ENCODE measurements at regions not wholly inside any gene's neighbourhood (a gene's known extent, or its start where the extent isn't known, plus 50 kb on each side); places are given as distances from the start of the nearest gene placed in this dataset.

DNA sequence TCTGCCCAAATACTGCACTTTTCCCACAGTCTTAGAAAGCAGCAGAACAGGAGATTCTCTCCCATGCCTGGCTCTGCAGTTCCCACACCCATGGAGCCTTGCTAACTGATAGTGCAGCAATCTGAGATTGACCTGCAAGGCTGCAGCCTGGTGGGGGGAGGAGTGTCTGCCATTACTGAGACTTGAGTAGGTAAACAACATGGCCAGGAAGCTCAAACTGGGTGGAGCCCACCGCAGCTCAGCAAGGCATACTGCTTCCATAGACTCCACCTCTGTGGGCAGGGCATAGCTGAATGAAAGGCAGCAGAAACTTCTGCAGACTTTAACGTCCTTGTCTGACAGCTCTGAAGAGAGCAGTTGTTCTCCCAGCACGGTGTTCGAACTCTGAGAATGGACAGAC lies 358.5 kb upstream of the PCDH9 start:
- H3K4me1 Mint-ChIP-seq (ENCODE audit: low read depth): no peaks in the 10 kb centered on the region
- H3K27me3 Mint-ChIP-seq: no peaks in the 10 kb centered on the region
- no peaks in the 10 kb centered on the region for H3K36me3 Mint-ChIP-seq (ENCODE audit: insufficient read depth)
- H3K27ac Mint-ChIP-seq: no peak overlapping the region
- TF ChIP-seq CTCF (IDR thresholded peaks at IDR 0.05; ENCODE audit: unreplicated experiment): no peak
- DNase-seq (ENCODE audit: low spot score, unreplicated experiment): no peak
- no peak overlapping the region for H3K4me3 Mint-ChIP-seq (ENCODE audit: low read depth)
- H3K9me3 Mint-ChIP-seq (ENCODE audit: low read depth): peaks cover 4% of the 10 kb centered on the region

GRCh38 chr13:67577361-67577760 lies 347.2 kb upstream of the PCDH9 start:
- Mint-ChIP-seq H3K4me3 (ENCODE audit: low read depth) (no peak overlapping the region), H3K27ac (no peak overlapping the region), H3K9me3 (ENCODE audit: low read depth) (no peaks in the 10 kb centered on the region), H3K36me3 (ENCODE audit: insufficient read depth) (no peaks in the 10 kb centered on the region), H3K27me3 (no peaks in the 10 kb centered on the region), H3K4me1 (ENCODE audit: low read depth) (no peaks in the 10 kb centered on the region)
- DNase-seq (ENCODE audit: low spot score, unreplicated experiment): no peak
- TF ChIP-seq CTCF (IDR thresholded peaks at IDR 0.05; ENCODE audit: unreplicated experiment): no peak

DNA sequence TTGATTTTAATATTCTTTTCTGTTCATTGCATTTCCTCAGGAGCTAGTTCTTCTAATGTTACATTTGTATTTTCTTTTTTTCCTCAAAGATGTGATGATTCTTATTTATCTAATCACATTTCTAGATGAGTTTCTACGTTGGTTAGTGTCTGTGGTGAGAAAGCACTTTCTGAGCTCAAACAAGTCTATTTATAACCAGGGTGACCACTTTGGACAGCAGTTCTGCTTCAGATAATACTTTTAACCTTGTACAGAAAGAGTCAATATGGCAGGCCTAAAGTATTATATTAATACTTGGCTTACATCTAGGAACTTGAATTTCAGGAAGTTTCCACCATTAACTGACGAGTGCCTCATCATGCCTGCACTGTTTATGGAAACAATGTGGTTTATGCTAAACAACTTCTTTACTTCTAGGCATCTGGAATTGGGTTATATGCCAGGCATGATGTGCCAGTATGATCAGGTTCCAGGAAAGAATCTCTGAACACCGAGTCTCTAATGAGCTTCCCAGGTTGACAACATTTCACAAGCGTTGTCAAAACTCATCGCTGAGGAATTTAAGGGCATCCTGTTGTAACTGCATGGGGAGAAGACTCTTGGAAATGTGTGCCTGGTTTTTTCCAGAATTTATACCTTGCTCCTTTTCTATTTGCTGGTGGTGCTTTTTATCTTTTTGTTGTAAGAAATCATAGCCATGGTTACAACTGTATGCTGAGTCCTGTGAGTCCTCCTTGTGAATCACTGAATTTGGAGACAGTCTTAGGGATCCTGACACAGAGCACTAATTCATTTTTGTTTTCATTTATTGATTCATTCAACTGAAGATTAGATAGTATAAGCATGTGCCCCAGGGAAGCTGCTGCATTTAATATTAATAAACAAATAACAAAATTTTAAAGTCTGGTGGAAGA lies 344.4 kb upstream of the PCDH9 start:
- no peaks in the 10 kb centered on the region for H3K36me3 Mint-ChIP-seq (ENCODE audit: insufficient read depth)
- H3K27ac Mint-ChIP-seq: no peak overlapping the region
- no peak overlapping the region for H3K4me3 Mint-ChIP-seq (ENCODE audit: low read depth)
- no peaks in the 10 kb centered on the region for H3K9me3 Mint-ChIP-seq (ENCODE audit: low read depth)
- H3K4me1 Mint-ChIP-seq (ENCODE audit: low read depth): no peaks in the 10 kb centered on the region
- TF ChIP-seq CTCF (IDR thresholded peaks at IDR 0.05; ENCODE audit: unreplicated experiment): no peak
- no peaks in the 10 kb centered on the region for H3K27me3 Mint-ChIP-seq
- no peak for DNase-seq (ENCODE audit: low spot score, unreplicated experiment)

DNA sequence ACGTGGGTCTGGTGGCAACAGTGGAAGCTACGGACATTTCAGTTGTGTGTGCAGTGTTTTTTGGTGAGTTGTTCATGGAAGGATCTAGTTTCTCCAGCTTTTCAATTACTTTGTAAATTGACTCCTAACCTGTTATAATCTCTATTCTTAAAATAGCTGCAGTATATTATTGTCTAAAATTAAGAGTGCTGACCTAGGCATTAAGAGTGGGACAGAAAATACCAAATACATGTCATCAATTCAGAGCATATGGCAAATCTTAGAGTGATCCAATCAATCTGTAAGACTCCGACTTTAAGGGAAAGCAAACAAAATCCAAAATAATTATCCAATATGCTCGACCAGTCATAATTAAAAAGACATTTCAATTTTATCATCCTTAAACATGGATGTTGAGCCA lies 338.1 kb upstream of the PCDH9 start:
- TF ChIP-seq CTCF (IDR thresholded peaks at IDR 0.05; ENCODE audit: unreplicated experiment): no peak
- no peaks in the 10 kb centered on the region for H3K27me3 Mint-ChIP-seq
- H3K9me3 Mint-ChIP-seq (ENCODE audit: low read depth): no peaks in the 10 kb centered on the region
- no peak overlapping the region for H3K27ac Mint-ChIP-seq
- no peak for DNase-seq (ENCODE audit: low spot score, unreplicated experiment)
- no peaks in the 10 kb centered on the region for H3K36me3 Mint-ChIP-seq (ENCODE audit: insufficient read depth)
- H3K4me1 Mint-ChIP-seq (ENCODE audit: low read depth): no peaks in the 10 kb centered on the region
- no peak overlapping the region for H3K4me3 Mint-ChIP-seq (ENCODE audit: low read depth)

GRCh38 chr13:67557642-67558241 lies 327.6 kb upstream of the PCDH9 start:
- Mint-ChIP-seq H3K27me3 (no peaks in the 10 kb centered on the region), H3K9me3 (ENCODE audit: low read depth) (peaks cover 10% of the 10 kb centered on the region), H3K36me3 (ENCODE audit: insufficient read depth) (no peaks in the 10 kb centered on the region), H3K4me1 (ENCODE audit: low read depth) (no peaks in the 10 kb centered on the region), H3K27ac (no peak overlapping the region), H3K4me3 (ENCODE audit: low read depth) (no peak overlapping the region)
- no peak for TF ChIP-seq CTCF (IDR thresholded peaks at IDR 0.05; ENCODE audit: unreplicated experiment)
- no peak for DNase-seq (ENCODE audit: low spot score, unreplicated experiment)

All from progenitor cell of endocrine pancreas (in vitro differentiated cells).